ENCODE measurements at regions not wholly inside any gene's neighbourhood (a gene's known extent, or its start where the extent isn't known, plus 50 kb on each side); places are given as distances from the start of the nearest gene placed in this dataset.

DNA sequence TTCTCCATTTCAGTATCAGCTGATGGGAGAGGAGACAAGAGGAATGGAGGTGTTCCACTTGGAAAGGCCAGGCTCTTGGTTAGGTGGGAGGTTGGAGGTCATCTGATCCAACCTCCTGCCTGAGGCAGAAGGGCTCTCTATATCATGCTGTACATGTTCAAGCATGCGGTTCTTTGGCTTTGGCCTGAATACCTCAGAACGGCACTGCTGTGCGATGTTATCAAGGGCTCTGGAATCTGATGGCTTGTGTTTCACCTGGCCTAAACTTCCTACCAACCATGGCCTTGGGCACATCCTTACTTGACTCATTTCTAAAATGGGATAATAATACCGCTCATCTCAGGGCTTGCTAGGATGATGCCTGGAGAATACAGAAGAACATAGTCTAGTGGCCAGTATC lies 90.1 kb upstream of the FAM169A start:
- no peak overlapping the region for H3K4me3 ChIP-seq (ENCODE audit: low read length in 3 of 3)
- TF ChIP-seq, protein P1, sequence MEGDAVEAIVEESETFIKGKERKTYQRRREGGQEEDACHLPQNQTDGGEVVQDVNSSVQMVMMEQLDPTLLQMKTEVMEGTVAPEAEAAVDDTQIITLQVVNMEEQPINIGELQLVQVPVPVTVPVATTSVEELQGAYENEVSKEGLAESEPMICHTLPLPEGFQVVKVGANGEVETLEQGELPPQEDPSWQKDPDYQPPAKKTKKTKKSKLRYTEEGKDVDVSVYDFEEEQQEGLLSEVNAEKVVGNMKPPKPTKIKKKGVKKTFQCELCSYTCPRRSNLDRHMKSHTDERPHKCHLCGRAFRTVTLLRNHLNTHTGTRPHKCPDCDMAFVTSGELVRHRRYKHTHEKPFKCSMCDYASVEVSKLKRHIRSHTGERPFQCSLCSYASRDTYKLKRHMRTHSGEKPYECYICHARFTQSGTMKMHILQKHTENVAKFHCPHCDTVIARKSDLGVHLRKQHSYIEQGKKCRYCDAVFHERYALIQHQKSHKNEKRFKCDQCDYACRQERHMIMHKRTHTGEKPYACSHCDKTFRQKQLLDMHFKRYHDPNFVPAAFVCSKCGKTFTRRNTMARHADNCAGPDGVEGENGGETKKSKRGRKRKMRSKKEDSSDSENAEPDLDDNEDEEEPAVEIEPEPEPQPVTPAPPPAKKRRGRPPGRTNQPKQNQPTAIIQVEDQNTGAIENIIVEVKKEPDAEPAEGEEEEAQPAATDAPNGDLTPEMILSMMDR (IDR thresholded peaks at IDR 0.05; ENCODE audit: borderline replicate concordance, extremely low read depth, insufficient read depth): no peak
- no peak for FAIRE-seq
- peaks cover 2 to 15% (median 12%) of the 10 kb centered on the region in 3 donors for H3K4me1 ChIP-seq (ENCODE audit: control insufficient read depth in 2 of 3, insufficient read depth in 2 of 3, low read depth in 1 of 3, low read length in 3 of 3)
- H3K36me3 ChIP-seq (ENCODE audit: control insufficient read depth in 2 of 3, insufficient read depth in 3 of 3, low read length in 3 of 3): no peaks in the 10 kb centered on the region
- intact Hi-C loops (cut with DNase I): no loop called here
- H3K27me3 ChIP-seq (ENCODE audit: control insufficient read depth, insufficient read depth, low read length): no peaks in the 10 kb centered on the region
- no peak overlapping the region for H3K9ac ChIP-seq (ENCODE audit: low read length in 3 of 3)
- H3K9me3 ChIP-seq (ENCODE audit: control insufficient read depth in 2 of 3, insufficient read depth in 1 of 3, low read length in 3 of 3): no peaks in the 10 kb centered on the region
- peak overlapping the region in 1 of 2 donors; percentile 14 for H3K27ac ChIP-seq (ENCODE audit: low read depth in 2 of 2, low read length in 2 of 2)
- DNase-seq: peak in 1 of 5 donors; percentile 19

DNA sequence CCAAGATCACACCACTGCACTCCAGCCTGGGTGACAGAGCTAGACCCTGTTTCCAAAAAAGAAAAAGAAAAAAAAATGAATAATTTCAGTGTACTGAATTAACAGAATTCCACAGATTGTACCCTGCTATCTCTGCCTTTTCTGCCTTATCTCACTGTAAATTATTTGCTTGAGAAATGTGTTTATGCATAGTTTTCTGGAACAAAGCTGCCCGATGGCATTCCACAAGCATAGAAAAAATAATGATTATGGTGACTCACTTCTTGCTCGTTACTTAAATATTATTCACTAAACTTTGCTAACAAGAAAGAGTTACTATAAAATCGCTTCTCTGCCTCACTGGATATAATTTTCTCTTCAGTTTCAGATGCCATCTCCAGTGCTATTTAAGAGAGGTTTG lies 88.7 kb upstream of the FAM169A start:
- no peaks in the 10 kb centered on the region for H3K36me3 ChIP-seq (ENCODE audit: control insufficient read depth in 2 of 3, insufficient read depth in 3 of 3, low read length in 3 of 3)
- no peak overlapping the region for H3K4me3 ChIP-seq (ENCODE audit: low read length in 3 of 3)
- intact Hi-C loops (cut with DNase I): no loop called here
- H3K4me1 ChIP-seq (ENCODE audit: control insufficient read depth in 2 of 3, insufficient read depth in 2 of 3, low read depth in 1 of 3, low read length in 3 of 3): peaks cover 2 to 22% (median 12%) of the 10 kb centered on the region in 3 donors
- TF ChIP-seq, protein P1 (IDR thresholded peaks at IDR 0.05; ENCODE audit: borderline replicate concordance, extremely low read depth, insufficient read depth): no peak
- DNase-seq (peak in 2 of 5 donors; percentile 58 to 64), FAIRE-seq (no peak)
- no peak overlapping the region for H3K27ac ChIP-seq (ENCODE audit: low read depth in 2 of 2, low read length in 2 of 2)
- H3K9me3 ChIP-seq (ENCODE audit: control insufficient read depth in 2 of 3, insufficient read depth in 1 of 3, low read length in 3 of 3): no peaks in the 10 kb centered on the region
- H3K27me3 ChIP-seq (ENCODE audit: control insufficient read depth, insufficient read depth, low read length): no peaks in the 10 kb centered on the region
- H3K9ac ChIP-seq (ENCODE audit: low read length in 3 of 3): no peak overlapping the region

DNA sequence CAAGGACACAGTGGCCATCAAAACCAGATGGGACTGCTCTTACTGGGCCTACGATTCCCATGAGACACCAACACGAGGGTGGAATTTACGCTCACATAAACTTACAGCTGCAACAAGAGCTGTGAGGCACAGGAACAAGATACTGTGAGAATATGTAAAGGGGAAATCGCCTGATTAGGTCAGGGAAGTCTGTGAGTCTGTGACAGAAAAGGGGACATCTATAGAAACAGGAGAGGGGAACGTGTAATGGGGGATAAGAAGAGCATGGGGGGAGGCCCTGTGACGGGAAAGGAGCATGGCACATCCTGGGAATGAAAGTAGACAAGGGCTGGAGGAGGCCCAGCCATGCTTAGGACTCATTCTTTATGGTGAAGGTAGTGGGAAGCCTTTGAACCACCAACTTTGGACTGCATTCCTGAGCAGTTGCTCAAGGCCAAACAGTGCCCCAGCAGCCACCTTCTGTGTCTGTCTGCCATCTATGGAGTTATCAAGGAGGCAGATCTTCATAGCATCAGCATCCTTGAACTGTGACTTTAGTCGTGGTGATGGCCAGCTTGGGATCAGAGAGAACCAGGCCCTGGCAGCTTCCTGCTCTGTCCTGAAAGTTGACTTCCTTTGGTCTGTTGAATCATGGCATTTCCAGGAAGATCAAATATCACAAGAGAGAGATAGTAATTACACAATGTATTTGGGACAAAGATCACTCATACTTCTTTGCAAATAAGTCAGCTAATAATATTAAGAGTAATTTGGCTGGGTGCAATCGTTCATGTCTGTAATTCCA lies 87.9 kb upstream of the FAM169A start:
- Histone ChIP-seq H3K4me1 (ENCODE audit: control insufficient read depth in 2 of 3, insufficient read depth in 2 of 3, low read depth in 1 of 3, low read length in 3 of 3) (peaks cover 2 to 22% (median 12%) of the 10 kb centered on the region in 3 donors), H3K27ac (ENCODE audit: low read depth in 2 of 2, low read length in 2 of 2) (peak overlapping the region in 1 of 2 donors; percentile 64), H3K4me3 (ENCODE audit: low read length in 3 of 3) (no peak overlapping the region), H3K9me3 (ENCODE audit: control insufficient read depth in 2 of 3, insufficient read depth in 1 of 3, low read length in 3 of 3) (no peaks in the 10 kb centered on the region), H3K36me3 (ENCODE audit: control insufficient read depth in 2 of 3, insufficient read depth in 3 of 3, low read length in 3 of 3) (no peaks in the 10 kb centered on the region), H3K27me3 (ENCODE audit: control insufficient read depth, insufficient read depth, low read length) (no peaks in the 10 kb centered on the region), H3K9ac (ENCODE audit: low read length in 3 of 3) (no peak overlapping the region)
- DNase-seq: no peak
- TF ChIP-seq, protein P1 (IDR thresholded peaks at IDR 0.05; ENCODE audit: borderline replicate concordance, extremely low read depth, insufficient read depth): no peak
- intact Hi-C loops (cut with DNase I): no loop called here
- no peak for FAIRE-seq
